GM21825 (cell line): ENCODE measurements at regions not wholly inside any gene's neighbourhood (a gene's known extent, or its start where the extent isn't known, plus 50 kb on each side); places are given as distances from the start of the nearest gene placed in this dataset.
A peak's percentile ranks its signal among the peaks of the same experiment; 100 is the strongest.
"Not testable (repeated sequence)": the region's sequence is repeated elsewhere in the genome, so short reads cannot be mapped to it uniquely, and the experiment has no call there.

Experiments used
- ATAC-seq: cut with Tn5 transposase; IDR thresholded peaks from one replicate; pipeline ENCODE4 v1.9.1; 2021; ENCODE audit warnings: mild to moderate bottlenecking, moderate library complexity; ENCODE audit not compliant: unreplicated experiment

DNA sequence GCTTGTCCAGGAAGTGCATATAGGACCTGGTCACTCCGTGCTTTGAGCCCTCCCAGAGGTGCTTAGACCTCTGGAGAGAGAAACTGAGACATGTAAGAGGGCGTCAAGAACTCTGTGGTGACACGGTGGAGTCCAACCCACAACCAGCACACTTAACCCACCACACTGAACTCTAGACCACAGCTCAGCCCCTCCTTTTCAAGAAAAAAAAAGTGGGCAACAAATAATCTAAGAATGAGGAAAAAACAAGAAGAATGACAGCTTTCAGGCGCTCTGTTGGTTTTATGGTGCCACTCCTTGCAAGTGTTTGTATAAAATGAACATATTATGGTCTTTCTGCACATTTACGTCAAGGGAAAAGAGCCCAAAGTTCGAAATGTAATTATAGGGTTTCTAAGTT is 50.2 kb upstream of the SNAPC3 start:
- no peak for ATAC-seq

DNA sequence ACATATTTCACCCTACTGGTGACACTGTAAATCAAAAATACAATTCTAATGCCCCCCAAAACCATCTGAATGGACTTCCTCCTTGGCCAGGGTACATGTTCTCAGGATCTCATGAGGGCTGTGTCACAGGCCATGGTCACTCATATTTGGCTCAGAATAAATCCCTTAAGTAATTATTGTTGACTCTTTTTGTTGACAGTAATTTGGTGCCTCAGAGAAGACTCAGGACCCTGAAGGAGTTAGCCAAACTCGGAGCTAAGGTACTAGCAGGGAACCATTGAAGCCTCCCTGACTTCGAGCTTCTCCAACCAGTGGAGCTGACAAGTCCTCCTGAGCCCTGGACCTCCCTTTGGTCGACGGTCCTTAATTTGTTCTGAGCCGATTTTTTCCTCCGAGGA is 51.2 kb upstream of the SNAPC3 start:
- no peak for ATAC-seq

DNA sequence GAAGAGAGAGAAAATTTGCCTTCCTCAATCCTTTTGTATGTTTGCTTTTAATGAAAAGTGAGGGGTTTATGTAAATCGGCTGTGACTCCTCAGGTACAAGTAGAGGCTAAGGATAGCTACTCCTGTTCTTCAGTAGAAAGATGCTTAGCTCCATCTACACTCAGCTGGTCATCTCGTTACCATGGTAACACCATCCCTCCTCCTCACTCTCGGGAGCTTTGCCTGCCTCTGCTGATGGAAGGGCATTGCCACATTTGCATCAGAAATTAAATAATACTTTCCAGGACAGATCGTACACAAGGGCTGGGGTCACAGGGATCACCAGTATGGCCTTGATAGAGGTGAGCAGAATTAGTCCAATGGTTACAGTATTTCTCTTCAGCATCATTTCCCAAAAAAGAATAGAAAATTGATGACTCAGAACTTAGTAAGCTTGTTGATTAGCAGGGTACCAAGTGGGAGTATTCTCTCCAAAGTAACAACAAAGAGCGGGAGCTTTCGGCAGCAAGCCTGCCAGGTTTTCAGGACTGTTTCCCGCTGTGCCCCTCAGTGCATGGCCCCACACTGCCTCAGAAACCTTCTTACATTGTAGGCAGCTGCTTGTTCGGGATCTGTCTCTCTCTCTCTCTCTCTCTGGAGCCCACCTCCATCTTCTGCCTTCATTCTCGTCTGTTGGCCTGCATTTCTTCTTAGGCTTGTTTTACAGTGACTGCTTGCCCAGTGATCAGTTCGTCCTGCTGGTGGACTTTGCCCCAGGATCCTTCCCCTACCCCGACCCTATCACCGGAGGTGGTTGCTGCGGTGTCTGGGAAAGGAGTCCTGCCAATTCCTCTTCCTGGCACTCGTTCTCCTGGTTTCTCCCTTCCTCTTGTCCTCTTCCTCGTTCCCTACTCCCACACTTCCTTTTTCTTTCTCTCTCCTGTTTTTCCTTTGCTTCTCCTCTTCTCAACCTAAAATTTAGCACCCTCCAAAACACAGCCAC is 51.9 kb upstream of the SNAPC3 start:
- ATAC-seq = no peak

DNA sequence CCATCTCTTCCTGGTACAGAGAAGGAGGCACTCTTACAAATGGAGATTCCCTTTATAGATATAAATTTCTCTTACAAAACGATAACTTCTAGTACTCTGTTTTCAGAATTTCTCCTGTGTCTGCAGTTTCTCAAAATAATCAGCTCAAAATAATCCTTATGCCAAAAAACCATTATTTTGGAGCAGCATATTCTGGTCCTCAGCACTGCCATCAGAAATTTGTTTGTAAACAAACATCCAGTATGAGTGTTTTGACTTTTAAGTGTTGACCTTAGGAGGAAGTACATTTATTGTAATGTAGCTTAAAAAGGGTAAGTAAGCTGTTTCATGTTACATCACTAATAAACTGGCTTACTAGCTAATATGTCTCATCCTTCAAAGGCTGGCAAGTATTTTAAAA is 52.8 kb upstream of the SNAPC3 start:
- no peak for ATAC-seq

DNA sequence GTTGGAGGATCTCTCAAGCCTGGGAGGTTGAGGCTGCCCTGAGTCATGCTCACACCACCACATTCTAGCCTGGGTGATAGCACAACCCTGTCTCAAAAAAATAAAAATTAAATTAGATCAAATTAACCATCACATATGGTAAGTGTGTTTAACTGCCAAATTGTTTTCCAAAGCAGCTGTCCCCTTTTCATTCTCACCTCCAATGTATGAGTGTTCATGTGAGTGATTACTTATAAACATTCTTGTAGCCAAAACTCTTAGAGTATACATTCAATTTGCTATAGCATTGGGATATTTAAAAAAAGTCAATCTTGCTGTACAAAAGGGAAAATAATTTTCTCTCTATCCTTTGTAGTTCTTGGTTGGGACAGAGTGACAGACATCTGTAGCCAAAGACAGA is 53.4 kb upstream of the SNAPC3 start:
- no peak for ATAC-seq

DNA sequence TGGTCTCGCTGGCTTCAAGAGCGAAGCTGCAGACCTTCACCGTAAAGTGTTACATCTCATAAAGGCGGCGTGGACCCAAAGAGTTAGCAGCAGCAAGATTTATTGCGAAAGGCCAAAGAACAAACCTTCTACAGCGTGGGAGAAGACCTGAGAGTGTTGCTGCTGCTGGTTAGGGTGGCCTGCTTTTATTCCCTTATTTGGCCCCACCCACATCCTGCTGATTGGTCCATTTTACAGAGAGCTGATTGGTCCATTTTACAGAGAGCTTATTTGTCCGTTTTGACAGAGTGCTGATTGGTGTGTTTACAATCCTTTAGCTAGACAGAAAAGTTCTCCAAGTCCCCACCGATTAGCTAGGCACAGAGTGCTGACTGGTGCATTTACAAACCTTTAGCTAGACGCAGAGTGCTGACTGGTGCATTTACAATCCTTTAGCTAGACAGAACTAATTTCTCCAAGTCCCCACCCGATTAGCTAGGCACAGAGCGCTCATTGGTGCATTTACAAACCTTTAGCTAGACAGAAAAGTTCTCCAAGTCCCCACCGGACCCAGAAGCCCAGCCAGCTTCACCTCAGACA is 57.6 kb upstream of the SNAPC3 start:
- not testable (repeated sequence) for ATAC-seq

DNA sequence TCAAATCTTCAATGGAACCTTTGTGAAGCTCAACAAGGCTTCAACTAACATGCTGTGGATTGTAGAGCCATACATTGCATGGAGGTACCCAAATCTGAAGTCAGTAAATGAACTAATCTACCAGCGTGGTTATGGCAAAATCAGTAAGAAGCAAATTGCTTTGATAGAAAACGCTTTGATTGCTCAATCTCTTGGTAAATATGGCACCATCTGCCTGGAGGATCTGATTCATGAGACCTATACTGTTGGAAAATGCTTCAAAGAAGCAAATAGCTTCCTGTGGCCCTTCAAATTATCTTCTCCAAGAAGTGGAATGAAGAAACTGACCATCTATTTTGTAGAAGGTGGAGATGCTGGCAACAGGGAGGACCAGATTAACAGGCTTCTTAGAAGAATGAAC is 54.7 kb upstream of the TTC39B start:
- ATAC-seq = no peak

DNA sequence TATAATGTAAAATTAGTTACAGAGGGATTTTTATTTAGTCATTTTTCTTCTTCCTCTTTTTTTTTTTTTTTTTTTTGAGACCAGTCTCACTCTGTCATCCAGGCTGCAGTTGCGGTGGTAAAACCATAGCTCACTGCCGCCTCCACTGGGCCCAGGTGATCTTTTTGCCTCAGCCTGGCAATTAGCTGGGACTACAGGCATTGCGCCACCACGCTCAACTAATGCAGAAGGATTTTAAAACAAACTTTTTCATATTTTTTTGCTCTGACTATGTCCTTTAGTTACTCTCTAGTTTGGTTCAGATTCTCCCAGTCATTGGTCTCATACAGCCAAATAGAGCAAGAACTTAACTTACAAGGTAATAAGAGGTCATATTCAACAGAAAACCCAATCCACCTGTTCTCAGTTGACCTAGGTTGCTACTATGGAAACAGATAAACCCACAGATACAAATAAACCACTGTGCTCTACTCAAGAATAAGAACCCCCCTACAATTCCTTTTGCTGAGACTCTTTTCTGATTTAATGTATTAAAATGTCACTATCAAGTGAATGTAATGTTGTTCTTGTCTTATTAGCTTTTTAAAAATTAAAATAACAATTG is 50.1 kb upstream of the TTC39B start:
- ATAC-seq = peak; percentile 95
